Activated CD4-positive, alpha-beta memory T cell treated with anti-CD3 and anti-CD28 coated beads, Interleukin-2, amount 10 ng/mL, durations not matched to agents 7 days and 5 days (primary cell): ENCODE measurements at regions not wholly inside any gene's neighbourhood (a gene's known extent, or its start where the extent isn't known, plus 50 kb on each side); places are given as distances from the start of the nearest gene placed in this dataset.
"Not testable (repeated sequence)": the region's sequence is repeated elsewhere in the genome, so short reads cannot be mapped to it uniquely, and the experiment has no call there.

Experiments
- CTCF ChIA-PET: fragments of 350-600 bp; sonication (Branson Sonifier 250); formaldehyde crosslinking; loops from one replicate; lab custom pipeline; 2021; ENCODE audit warnings: antibody characterized with exemption, inconsistent platforms; lab: Charles Lee
- POLR2A ChIA-PET: fragments of 350-600 bp; sonication (Branson Sonifier 250); formaldehyde crosslinking; loops from one replicate; lab custom pipeline; 2021; ENCODE audit warnings: antibody characterized with exemption; lab: Charles Lee
- DNase-seq: peaks from one replicate; pipeline ENCODE4 v3.0.0-alpha.2; 2020
- H3K27ac Mint-ChIP-seq: one replicate; pipeline ENCODE4 v1.8.0; 2021; ENCODE audit warnings: mild to moderate bottlenecking, mixed read lengths
- H3K27me3 Mint-ChIP-seq: one replicate; pipeline ENCODE4 v1.8.0; 2021; ENCODE audit warnings: mixed read lengths
- H3K36me3 Mint-ChIP-seq: one replicate; pipeline ENCODE4 v1.8.0; 2021; ENCODE audit warnings: low read depth, mixed read lengths
- H3K4me1 Mint-ChIP-seq: one replicate; pipeline ENCODE4 v1.8.0; 2021; ENCODE audit warnings: mixed read lengths
- H3K4me3 Mint-ChIP-seq: one replicate; pipeline ENCODE4 v1.8.0; 2021; ENCODE audit warnings: mild to moderate bottlenecking, mixed read lengths
- H3K9me3 Mint-ChIP-seq: one replicate; pipeline ENCODE4 v1.8.0; 2021; ENCODE audit warnings: mixed read lengths

DNA sequence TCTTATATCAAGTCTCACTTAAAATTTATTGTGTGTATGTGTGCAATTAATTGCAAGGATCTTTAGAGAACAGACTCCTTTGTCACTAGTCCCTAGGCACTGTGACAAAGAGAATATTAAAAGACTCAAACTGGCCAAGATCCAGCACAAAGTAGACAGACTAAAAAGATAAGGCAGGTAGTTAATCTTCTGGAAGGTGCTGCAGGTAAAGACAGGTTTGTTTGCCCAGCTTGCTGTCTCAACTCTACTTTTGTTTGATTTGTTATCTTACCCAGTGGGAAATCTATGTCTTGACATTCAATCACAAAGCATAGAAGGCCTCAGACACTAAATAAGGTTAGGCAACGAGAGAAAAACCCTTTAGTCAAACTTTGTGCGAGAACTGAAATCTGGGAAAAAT, 807.9 kb upstream of the LRRN3 start:
- DNase-seq: no peak
- H3K36me3 Mint-ChIP-seq: no peaks in the 10 kb centered on the region
- no peaks in the 10 kb centered on the region for H3K27me3 Mint-ChIP-seq
- POLR2A ChIA-PET: no interaction called here
- H3K4me1 Mint-ChIP-seq: no peaks in the 10 kb centered on the region
- CTCF ChIA-PET: no interaction called here
- H3K27ac Mint-ChIP-seq: no peak overlapping the region
- H3K4me3 Mint-ChIP-seq: no peak overlapping the region
- H3K9me3 Mint-ChIP-seq: no peaks in the 10 kb centered on the region

GRCh38 chr7:110291430-110291829, 799.5 kb upstream of the LRRN3 start:
- H3K27ac Mint-ChIP-seq: no peak overlapping the region
- ChIA-PET CTCF (no interaction called here), POLR2A (no interaction called here)
- no peaks in the 10 kb centered on the region for H3K4me1 Mint-ChIP-seq
- DNase-seq: no peak
- H3K36me3 Mint-ChIP-seq: no peaks in the 10 kb centered on the region
- no peak overlapping the region for H3K4me3 Mint-ChIP-seq
- H3K9me3 Mint-ChIP-seq: no peaks in the 10 kb centered on the region
- no peaks in the 10 kb centered on the region for H3K27me3 Mint-ChIP-seq

GRCh38 chr7:110296321-110296720, 794.6 kb upstream of the LRRN3 start:
- Mint-ChIP-seq H3K4me3 (no peak overlapping the region), H3K27ac (no peak overlapping the region), H3K4me1 (no peaks in the 10 kb centered on the region), H3K36me3 (no peaks in the 10 kb centered on the region), H3K27me3 (no peaks in the 10 kb centered on the region), H3K9me3 (no peaks in the 10 kb centered on the region)
- ChIA-PET CTCF (no interaction called here), POLR2A (no interaction called here)
- DNase-seq: no peak

- Mint-ChIP-seq H3K27me3 (no peaks in the 10 kb centered on the region), H3K4me3 (no peak overlapping the region), H3K27ac (no peak overlapping the region), H3K4me1 (no peaks in the 10 kb centered on the region), H3K9me3 (no peaks in the 10 kb centered on the region), H3K36me3 (no peaks in the 10 kb centered on the region)
- DNase-seq: no peak
- CTCF ChIA-PET: no interaction called here
- POLR2A ChIA-PET: no interaction called here
These were observed 783.2 kb upstream of the LRRN3 start for GRCh38 chr7:110307776-110308175.

GRCh38 chr7:110308791-110309190, 782.1 kb upstream of the LRRN3 start:
- no peak overlapping the region for H3K27ac Mint-ChIP-seq
- ChIA-PET CTCF (no interaction called here), POLR2A (no interaction called here)
- H3K9me3 Mint-ChIP-seq: no peaks in the 10 kb centered on the region
- DNase-seq: no peak
- H3K4me1 Mint-ChIP-seq: no peaks in the 10 kb centered on the region
- no peaks in the 10 kb centered on the region for H3K27me3 Mint-ChIP-seq
- no peaks in the 10 kb centered on the region for H3K36me3 Mint-ChIP-seq
- H3K4me3 Mint-ChIP-seq: no peak overlapping the region

DNA sequence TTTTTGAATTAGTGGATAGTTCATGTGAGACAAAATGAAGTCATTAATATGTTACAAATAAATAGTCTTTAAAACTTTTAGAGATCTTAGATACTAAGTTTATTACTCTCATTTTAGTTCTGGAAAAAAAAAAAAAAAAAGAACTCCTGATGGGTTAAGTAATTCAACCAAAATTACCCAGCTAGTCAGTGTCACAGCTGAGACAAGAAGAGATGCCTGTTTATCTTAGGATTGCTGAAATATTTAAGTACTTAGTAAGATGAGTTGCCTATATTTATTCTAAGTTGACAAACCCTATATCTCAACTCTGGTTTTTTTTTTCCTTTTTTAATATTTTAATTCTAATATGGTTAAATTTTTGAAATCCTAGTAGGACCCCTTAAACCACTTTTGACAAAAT, 781.0 kb upstream of the LRRN3 start:
- H3K36me3 Mint-ChIP-seq: no peaks in the 10 kb centered on the region

DNA sequence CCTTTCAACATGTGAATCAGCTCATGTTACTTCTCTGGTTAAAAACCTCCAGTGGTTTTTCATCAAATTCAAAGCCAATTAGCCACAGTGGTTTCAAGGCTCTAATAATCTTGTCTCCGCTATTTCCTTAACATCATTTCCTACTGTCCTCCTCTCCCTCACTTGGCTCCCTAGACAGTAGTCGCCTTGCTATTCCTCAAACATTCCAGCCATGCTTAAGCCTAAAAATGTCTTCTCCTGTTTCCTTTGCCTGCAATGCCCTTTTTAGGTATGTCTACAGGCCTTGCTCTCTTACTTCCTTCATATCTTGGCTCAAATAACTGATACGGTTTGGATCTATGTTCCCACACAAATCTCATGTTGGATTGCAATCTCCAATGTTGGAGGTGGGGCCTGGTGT, 779.4 kb upstream of the LRRN3 start:
- H3K4me3 Mint-ChIP-seq: no peak overlapping the region
- no peaks in the 10 kb centered on the region for H3K4me1 Mint-ChIP-seq
- ChIA-PET POLR2A (no interaction called here), CTCF (no interaction called here)
- H3K27ac Mint-ChIP-seq: no peak overlapping the region
- no peak for DNase-seq
- no peaks in the 10 kb centered on the region for H3K36me3 Mint-ChIP-seq
- H3K27me3 Mint-ChIP-seq: no peaks in the 10 kb centered on the region
- H3K9me3 Mint-ChIP-seq: no peaks in the 10 kb centered on the region

More for the DNA sequence above, 781.0 kb upstream of the LRRN3 start:
- no peak overlapping the region for H3K4me3 Mint-ChIP-seq
- CTCF ChIA-PET: no interaction called here
- DNase-seq: no peak
- POLR2A ChIA-PET: no interaction called here
- no peaks in the 10 kb centered on the region for H3K4me1 Mint-ChIP-seq
- H3K27ac Mint-ChIP-seq: no peak overlapping the region
- H3K27me3 Mint-ChIP-seq: no peaks in the 10 kb centered on the region
- H3K9me3 Mint-ChIP-seq: no peaks in the 10 kb centered on the region

GRCh38 chr7:110317541-110318265, 773.2 kb upstream of the LRRN3 start:
- Mint-ChIP-seq H3K9me3 (no peaks in the 10 kb centered on the region), H3K27ac (no peak overlapping the region), H3K4me3 (no peak overlapping the region), H3K36me3 (no peaks in the 10 kb centered on the region), H3K4me1 (peaks cover 1% of the 10 kb centered on the region), H3K27me3 (no peaks in the 10 kb centered on the region)
- POLR2A ChIA-PET: no interaction called here
- CTCF ChIA-PET: no interaction called here
- DNase-seq: no peak

DNA sequence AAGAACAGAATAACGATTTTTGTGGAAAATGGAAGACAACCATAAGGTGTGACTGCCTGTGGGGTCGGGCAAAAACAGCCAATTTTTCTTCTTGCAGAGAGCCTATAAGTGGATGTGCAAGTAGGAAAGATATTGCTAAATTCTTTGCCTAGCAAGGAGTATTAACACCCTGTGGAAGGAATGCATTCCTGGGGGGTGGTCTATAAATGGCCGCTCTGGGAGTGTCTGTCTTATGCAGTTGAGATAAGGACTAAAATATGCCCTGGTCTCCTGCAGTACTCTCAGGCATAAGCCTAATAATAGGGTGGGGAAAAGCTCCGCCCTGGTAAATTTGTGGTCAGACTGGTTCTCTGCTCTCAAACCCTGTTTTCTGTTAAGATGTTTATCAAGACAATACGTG, 770.6 kb upstream of the LRRN3 start:
- H3K27ac Mint-ChIP-seq, H3K9me3 Mint-ChIP-seq, POLR2A ChIA-PET, CTCF ChIA-PET, DNase-seq, H3K4me1 Mint-ChIP-seq, H3K36me3 Mint-ChIP-seq, H3K27me3 Mint-ChIP-seq, H3K4me3 Mint-ChIP-seq: not testable (repeated sequence)

GRCh38 chr7:110322796-110323195, 768.1 kb upstream of the LRRN3 start:
- ChIA-PET POLR2A (no interaction called here), CTCF (no interaction called here)
- H3K4me1 Mint-ChIP-seq: peaks cover under 1% of the 10 kb centered on the region
- DNase-seq: no peak
- no peaks in the 10 kb centered on the region for H3K9me3 Mint-ChIP-seq
- H3K4me3 Mint-ChIP-seq: no peak overlapping the region
- no peak overlapping the region for H3K27ac Mint-ChIP-seq
- H3K27me3 Mint-ChIP-seq: no peaks in the 10 kb centered on the region
- H3K36me3 Mint-ChIP-seq: no peaks in the 10 kb centered on the region

DNA sequence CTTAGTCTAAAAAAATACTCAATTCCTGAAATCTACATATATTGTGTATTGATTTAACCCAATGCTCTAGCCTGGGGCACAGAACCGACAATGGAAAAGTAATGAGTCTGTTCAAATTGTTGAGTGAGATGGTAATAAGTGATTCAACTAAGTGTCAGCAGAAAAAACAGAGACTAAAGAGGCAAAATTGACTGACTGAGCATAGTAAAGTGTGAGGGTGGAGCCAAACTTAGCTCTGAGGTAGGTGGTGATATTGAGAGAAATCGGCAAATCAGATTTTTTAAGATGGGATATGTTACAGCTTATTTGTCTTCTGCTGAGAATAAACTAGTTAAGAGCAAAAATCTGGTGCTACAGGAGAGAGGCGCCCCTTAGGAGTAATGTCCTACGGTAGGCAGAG, 764.0 kb upstream of the LRRN3 start:
- ChIA-PET CTCF (no interaction called here), POLR2A (no interaction called here)
- Mint-ChIP-seq H3K4me1 (no peaks in the 10 kb centered on the region), H3K9me3 (no peaks in the 10 kb centered on the region), H3K36me3 (no peaks in the 10 kb centered on the region), H3K27ac (no peak overlapping the region), H3K27me3 (no peaks in the 10 kb centered on the region), H3K4me3 (no peak overlapping the region)
- no peak for DNase-seq

DNA sequence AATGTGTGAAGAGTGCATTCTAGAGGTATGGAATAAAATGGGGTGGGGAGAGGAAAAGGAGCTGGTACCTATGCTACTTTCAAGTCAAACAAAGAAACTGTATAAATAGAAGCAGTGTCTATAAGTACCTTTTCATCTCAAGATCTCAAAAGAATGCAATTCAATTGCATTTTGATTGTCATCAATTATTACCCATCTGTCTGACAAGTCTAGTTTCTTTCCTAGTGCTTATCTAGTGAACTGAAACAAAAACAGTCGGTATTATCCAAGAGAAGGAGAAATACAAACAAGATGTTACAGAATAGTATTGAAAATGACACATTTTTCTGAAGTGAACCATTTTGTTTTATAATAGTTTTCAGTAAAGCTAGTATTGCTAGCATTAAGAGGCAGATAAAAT, 754.5 kb upstream of the LRRN3 start:
- no peak for DNase-seq
- H3K27me3 Mint-ChIP-seq: no peaks in the 10 kb centered on the region
- ChIA-PET CTCF (no interaction called here), POLR2A (no interaction called here)
- H3K4me1 Mint-ChIP-seq: no peaks in the 10 kb centered on the region
- no peak overlapping the region for H3K4me3 Mint-ChIP-seq
- H3K27ac Mint-ChIP-seq: no peak overlapping the region
- H3K9me3 Mint-ChIP-seq: peaks cover 4% of the 10 kb centered on the region
- no peaks in the 10 kb centered on the region for H3K36me3 Mint-ChIP-seq

- Mint-ChIP-seq H3K9me3 (peaks cover 4% of the 10 kb centered on the region), H3K4me1 (no peaks in the 10 kb centered on the region), H3K27ac (no peak overlapping the region), H3K36me3 (no peaks in the 10 kb centered on the region), H3K27me3 (no peaks in the 10 kb centered on the region), H3K4me3 (no peak overlapping the region)
- CTCF ChIA-PET: no interaction called here
- POLR2A ChIA-PET: no interaction called here
- no peak for DNase-seq
These were observed 753.3 kb upstream of the LRRN3 start for GRCh38 chr7:110337646-110338045.

DNA sequence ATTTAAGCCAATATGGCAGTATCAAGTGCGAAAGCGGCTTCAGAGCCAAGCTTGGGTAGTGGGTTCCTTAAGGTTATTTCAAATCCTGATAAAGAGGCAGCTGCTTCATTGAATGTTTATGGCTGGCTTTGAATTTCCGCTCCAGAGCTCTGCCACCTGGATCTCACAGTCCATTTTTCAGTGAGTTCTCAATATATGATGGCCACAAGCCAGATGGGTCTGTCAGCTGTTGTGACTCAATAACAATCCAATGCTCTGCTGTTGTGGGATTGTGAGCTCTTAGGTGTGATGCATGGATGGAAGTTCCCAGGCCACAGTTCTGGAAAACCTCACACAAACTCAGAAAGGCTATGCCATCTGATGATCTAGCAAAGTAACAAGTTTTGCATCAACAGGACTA, 743.8 kb upstream of the LRRN3 start:
- DNase-seq: no peak
- CTCF ChIA-PET: no interaction called here
- no peaks in the 10 kb centered on the region for H3K36me3 Mint-ChIP-seq
- H3K27ac Mint-ChIP-seq: no peak overlapping the region
- no peaks in the 10 kb centered on the region for H3K4me1 Mint-ChIP-seq
- no peak overlapping the region for H3K4me3 Mint-ChIP-seq
- H3K27me3 Mint-ChIP-seq: no peaks in the 10 kb centered on the region
- POLR2A ChIA-PET: no interaction called here
- no peaks in the 10 kb centered on the region for H3K9me3 Mint-ChIP-seq
